Common myeloid progenitor, CD34-positive (primary cell): ENCODE measurements at regions not wholly inside any gene's neighbourhood (a gene's known extent, or its start where the extent isn't known, plus 50 kb on each side); places are given as distances from the start of the nearest gene placed in this dataset.

Experiments used
- CTCF ChIA-PET: fragments of 350-600 bp; sonication (Branson Sonifier 250); formaldehyde crosslinking; loops from one replicate; lab custom pipeline; 2021; ENCODE audit warnings: antibody characterized with exemption; lab: Charles Lee
- POLR2A ChIA-PET: fragments of 350-600 bp; sonication (Branson Sonifier 250); formaldehyde crosslinking; loops from one replicate; lab custom pipeline; 2021; ENCODE audit warnings: antibody characterized with exemption; lab: Charles Lee
- DNase-seq, 3 donors: peaks; one replicate each; pipeline versions ENCODE4 v3.0.0 to v3.0.0-alpha.2; 2013
- H3K27ac ChIP-seq, 2 experiments: 1 replicate in 1 of 2; 2 replicates in 1 of 2; pipeline ENCODE4 v1.7.0; 2013; ENCODE audit warnings: inconsistent platforms in 2 of 2, low read length in 2 of 2, mild to moderate bottlenecking in 2 of 2, low read depth in 1 of 2, moderate library complexity in 1 of 2; ENCODE audit not compliant: severe bottlenecking in 2 of 2, insufficient read depth in 1 of 2, poor library complexity in 1 of 2
- H3K27me3 ChIP-seq, 5 experiments: replicated peaks in 2 of 5; 1 replicate in 3 of 5; 2 replicates in 2 of 5; pipeline versions ENCODE4 v1.6.1 to v1.7.0; 2013; ENCODE audit warnings: low read length in 4 of 5, mild to moderate bottlenecking in 2 of 5, moderate library complexity in 2 of 5, inconsistent platforms in 1 of 5; ENCODE audit not compliant: insufficient read depth in 5 of 5, control insufficient read depth in 4 of 5
- H3K36me3 ChIP-seq, 4 experiments: 1 replicate in 2 of 4; 2 replicates in 2 of 4; pipeline versions ENCODE4 v1.6.1 to v1.7.0; 2013; ENCODE audit warnings: low read length in 3 of 4, control low read depth in 1 of 4, mild to moderate bottlenecking in 1 of 4; ENCODE audit not compliant: control insufficient read depth in 4 of 4, insufficient read depth in 4 of 4
- H3K4me1 ChIP-seq, 4 experiments: 1 replicate in 3 of 4; 2 replicates in 1 of 4; pipeline versions ENCODE4 v1.6.1 to v1.7.1; 2013; ENCODE audit warnings: low read length in 3 of 4, mild to moderate bottlenecking in 3 of 4, control low read depth in 1 of 4, inconsistent platforms in 1 of 4, moderate library complexity in 1 of 4; ENCODE audit not compliant: control insufficient read depth in 4 of 4, insufficient read depth in 4 of 4; ENCODE audit errors: control extremely low read depth in 1 of 4
- H3K4me3 ChIP-seq, 7 experiments: 1 replicate in 4 of 7; 2 replicates in 3 of 7; pipeline versions ENCODE4 v1.5.1 to v1.7.0; 2013; ENCODE audit warnings: mild to moderate bottlenecking in 7 of 7, low read length in 6 of 7, moderate library complexity in 6 of 7, inconsistent platforms in 2 of 7, low read depth in 2 of 7, control low read depth in 1 of 7; ENCODE audit not compliant: insufficient read depth in 4 of 7, control insufficient read depth in 1 of 7; ENCODE audit errors: extremely low read depth in 1 of 7
- H3K9me3 ChIP-seq, 5 experiments: 1 replicate in 4 of 5; 2 replicates in 1 of 5; pipeline versions ENCODE4 v1.6.1 to v1.7.1; 2013; ENCODE audit warnings: low read length in 4 of 5, mild to moderate bottlenecking in 2 of 5, inconsistent platforms in 1 of 5, low read depth in 1 of 5, moderate library complexity in 1 of 5; ENCODE audit not compliant: control insufficient read depth in 4 of 5, insufficient read depth in 2 of 5; ENCODE audit errors: control extremely low read depth in 1 of 5
- WGBS: methylation state at CpG from one replicate; pipeline ENCODE4 v1.1.5; 2013; ENCODE audit not compliant: insufficient coverage; 5-methylcytosine and 5-hydroxymethylcytosine counted together

GRCh38 chr9:79776581-79776980 lies 204.8 kb downstream of the TLE4 start:
- no peaks in the 10 kb centered on the region for H3K27me3 ChIP-seq

More at GRCh38 chr9:79776581-79776980, 204.8 kb downstream of the TLE4 start:
- H3K27ac ChIP-seq = no peak overlapping the region
- POLR2A ChIA-PET = no interaction called here
- H3K4me3 ChIP-seq = no peak overlapping the region
- H3K9me3 ChIP-seq = no peaks in the 10 kb centered on the region
- H3K36me3 ChIP-seq = no peaks in the 10 kb centered on the region
- 90% methylated on average over 2 of the region's 2 CpGs for WGBS
- H3K4me1 ChIP-seq = no peaks in the 10 kb centered on the region
- CTCF ChIA-PET = interaction anchor here (1.7 kb wide), 1 partner anchor 18 kb away, joined by 3 read pairs; no protein-coding TSS in a partner anchor
- no peak for DNase-seq
